ENCODE measurements at regions not wholly inside any gene's neighbourhood (a gene's known extent, or its start where the extent isn't known, plus 50 kb on each side); places are given as distances from the start of the nearest gene placed in this dataset.

- H3K4me3 ChIP-seq (ENCODE audit: low read depth, low read length): no peak overlapping the region
- no peak for TF ChIP-seq CTCF (IDR thresholded peaks at IDR 0.05; ENCODE audit: borderline replicate concordance, insufficient read depth, low read depth, low read length)
Measured at GRCh38 chr10:129277084-129277483, 190.0 kb upstream of the MGMT start.

- TF ChIP-seq CTCF (IDR thresholded peaks at IDR 0.05; ENCODE audit: borderline replicate concordance, insufficient read depth, low read depth, low read length): no peak
- H3K4me3 ChIP-seq (ENCODE audit: low read depth, low read length): no peak overlapping the region
Measured at GRCh38 chr10:129277841-129278240, 189.2 kb upstream of the MGMT start.

GRCh38 chr10:129278686-129279085 lies 188.4 kb upstream of the MGMT start:
- no peak for TF ChIP-seq CTCF (IDR thresholded peaks at IDR 0.05; ENCODE audit: borderline replicate concordance, insufficient read depth, low read depth, low read length)
- H3K4me3 ChIP-seq (ENCODE audit: low read depth, low read length): no peak overlapping the region

- no peak for TF ChIP-seq CTCF (IDR thresholded peaks at IDR 0.05; ENCODE audit: borderline replicate concordance, insufficient read depth, low read depth, low read length)
- H3K4me3 ChIP-seq (ENCODE audit: low read depth, low read length): no peak overlapping the region
Measured at GRCh38 chr10:129279446-129280154, 187.4 kb upstream of the MGMT start.

GRCh38 chr10:129280155-129280502 lies 186.9 kb upstream of the MGMT start:
- TF ChIP-seq CTCF (IDR thresholded peaks at IDR 0.05; ENCODE audit: borderline replicate concordance, insufficient read depth, low read depth, low read length): no peak

GRCh38 chr10:129280908-129281586 lies 186.0 kb upstream of the MGMT start:
- no peak overlapping the region for H3K4me3 ChIP-seq (ENCODE audit: low read depth, low read length)
- no peak for TF ChIP-seq CTCF (IDR thresholded peaks at IDR 0.05; ENCODE audit: borderline replicate concordance, insufficient read depth, low read depth, low read length)

More at GRCh38 chr10:129280155-129280502, 186.9 kb upstream of the MGMT start:
- H3K4me3 ChIP-seq (ENCODE audit: low read depth, low read length): no peak overlapping the region

GRCh38 chr10:129285459-129285858 lies 181.6 kb upstream of the MGMT start:
- no peak overlapping the region for H3K4me3 ChIP-seq (ENCODE audit: low read depth, low read length)
- TF ChIP-seq CTCF (IDR thresholded peaks at IDR 0.05; ENCODE audit: borderline replicate concordance, insufficient read depth, low read depth, low read length): no peak
